CMK (cell line): ENCODE measurements at regions not wholly inside any gene's neighbourhood (a gene's known extent, or its start where the extent isn't known, plus 50 kb on each side); places are given as distances from the start of the nearest gene placed in this dataset.

Experiments used
- DNase-seq: peaks from one replicate; pipeline ENCODE4 v3.0.0-alpha.2; 2010; ENCODE audit warnings: low read depth

DNA sequence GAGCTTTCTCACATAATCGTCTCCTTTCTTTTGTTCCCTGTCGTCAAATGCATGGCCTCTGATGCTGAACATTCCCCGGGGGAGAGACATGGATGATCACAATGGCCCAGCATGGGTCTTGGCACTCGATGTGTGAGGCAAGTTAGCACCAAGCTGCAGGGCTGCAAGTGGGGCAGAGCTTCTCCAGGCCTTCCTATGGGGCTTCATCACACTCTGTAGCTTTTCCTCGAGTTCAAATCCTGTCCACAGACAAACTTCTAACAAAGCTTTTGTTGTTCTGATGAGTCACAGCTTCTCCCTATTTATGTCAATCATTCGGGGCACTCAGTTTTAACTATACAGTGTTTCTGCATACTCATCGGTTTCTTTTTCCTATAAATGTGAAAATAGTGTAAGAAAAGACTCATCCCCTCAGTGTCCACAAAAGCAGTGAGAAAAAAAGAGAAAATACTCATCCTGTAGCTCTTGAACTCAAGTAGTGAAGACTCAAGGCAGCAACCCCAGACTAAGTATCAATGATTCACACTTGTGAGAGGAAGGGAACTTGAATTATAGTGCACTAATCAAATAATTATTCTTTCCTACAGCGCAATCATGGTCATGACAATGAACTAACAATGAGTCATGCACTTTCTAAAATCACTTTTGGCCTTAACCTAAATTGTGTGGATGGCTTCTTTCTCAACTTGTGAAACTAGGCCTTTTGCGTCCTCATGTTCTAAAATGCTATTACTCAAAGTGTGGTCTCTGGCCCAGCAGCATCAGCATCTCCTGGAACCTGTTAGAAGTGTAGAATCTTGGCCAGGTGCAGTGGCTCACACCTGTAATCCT lies 68.4 kb upstream of the NOX3 start:
- DNase-seq: no peak

DNA sequence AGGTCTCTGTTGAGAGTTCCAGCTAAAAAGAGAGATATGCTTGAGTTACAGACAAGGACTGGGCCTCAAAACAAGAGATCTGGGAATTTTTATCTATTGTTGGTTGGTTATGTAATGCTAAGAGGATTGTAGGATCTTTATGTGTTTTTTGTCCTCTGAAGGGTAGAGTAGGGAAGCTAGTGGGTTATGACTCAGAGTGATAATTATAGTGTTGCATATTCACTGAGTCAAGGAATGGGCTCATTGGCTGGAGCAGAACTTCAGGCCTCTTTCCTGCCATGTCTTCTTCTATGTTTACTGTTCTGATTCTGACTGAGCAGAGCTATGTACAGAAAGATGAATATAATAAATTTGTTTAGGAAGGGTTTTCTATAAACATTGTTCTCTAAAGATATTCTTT lies 66.1 kb upstream of the NOX3 start:
- DNase-seq: no peak

DNA sequence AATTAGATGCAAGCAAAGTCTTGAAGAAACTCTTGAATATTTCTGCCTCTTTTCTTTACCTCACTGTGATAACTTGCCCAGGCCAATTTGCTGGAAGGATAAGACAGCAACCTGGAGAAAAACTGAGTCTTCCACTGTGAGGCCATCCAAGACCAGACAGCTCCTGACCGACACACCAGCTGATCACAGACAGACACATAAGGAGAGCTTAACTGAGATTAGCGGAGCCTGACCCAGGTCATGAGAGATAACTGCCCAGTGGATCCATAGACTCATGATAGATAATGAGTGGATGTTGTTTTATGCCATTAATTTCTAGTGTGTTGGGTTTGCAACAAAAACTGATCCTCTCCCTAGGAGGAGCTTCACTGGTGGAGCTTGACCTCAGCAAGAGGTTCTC lies 64.4 kb upstream of the NOX3 start:
- DNase-seq: no peak

DNA sequence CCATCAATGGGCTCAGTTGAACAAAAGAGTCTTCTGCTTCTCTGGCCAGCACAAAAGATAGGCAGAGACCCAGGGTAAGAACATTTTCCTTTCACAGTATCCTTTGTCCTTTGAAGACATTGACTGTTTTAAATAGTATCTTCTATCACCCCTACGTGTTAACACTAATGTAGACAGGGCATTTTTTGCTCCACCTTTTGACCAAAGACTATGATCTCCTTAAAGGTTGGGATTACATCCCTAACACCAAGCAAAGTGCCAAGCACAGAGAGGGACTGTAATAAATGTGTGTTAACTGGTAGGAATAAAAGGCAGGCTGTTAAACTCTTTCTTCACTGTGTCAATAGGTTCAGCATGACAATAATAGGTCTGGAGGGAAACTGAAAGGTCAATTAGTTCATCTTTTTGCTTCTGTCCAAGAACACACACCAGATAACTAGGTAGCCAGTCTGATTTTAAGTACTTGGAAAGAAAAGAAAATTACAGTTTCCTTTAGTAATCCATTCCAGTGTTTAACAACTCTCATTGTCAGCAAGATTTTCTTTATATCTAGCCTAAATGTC lies 63.6 kb upstream of the NOX3 start:
- no peak for DNase-seq

DNA sequence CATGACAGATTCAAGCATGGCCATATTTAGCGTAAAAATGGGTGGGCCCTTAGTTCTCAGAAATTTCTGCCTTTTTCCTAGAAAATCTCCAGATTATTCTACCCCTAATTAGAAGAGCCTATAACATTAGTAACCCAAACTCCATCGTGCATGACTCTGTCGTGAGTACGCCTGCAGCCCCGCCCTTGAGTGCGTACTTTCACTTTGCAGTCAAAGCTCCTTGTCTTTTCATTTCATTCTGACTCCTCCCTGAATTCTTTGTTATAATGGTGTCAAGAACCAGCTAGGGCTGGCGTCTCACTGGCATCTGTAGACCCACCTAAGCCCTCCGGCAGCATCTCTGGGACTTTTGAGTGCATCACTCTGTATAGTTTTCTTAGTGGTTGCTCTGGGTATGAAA lies 61.7 kb upstream of the NOX3 start:
- DNase-seq: no peak

DNA sequence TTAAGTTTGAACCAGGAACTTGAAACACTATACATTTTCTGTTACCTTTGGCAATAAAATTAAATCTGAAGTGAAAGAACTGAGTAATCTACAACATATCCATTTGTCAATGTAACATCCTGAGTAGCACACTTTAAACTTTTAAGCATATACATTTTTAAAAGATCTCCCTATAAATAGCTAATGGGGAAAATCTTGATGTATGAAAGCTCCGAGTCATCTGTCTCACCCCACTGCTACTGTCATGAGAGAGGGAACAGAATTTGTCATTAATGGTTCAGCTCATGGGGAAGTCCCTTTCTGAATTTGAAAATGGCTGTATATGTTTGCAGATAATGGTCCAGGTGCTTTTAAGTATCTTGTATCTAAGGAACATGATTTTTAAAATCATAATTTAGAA lies 55.2 kb upstream of the NOX3 start:
- no peak for DNase-seq

DNA sequence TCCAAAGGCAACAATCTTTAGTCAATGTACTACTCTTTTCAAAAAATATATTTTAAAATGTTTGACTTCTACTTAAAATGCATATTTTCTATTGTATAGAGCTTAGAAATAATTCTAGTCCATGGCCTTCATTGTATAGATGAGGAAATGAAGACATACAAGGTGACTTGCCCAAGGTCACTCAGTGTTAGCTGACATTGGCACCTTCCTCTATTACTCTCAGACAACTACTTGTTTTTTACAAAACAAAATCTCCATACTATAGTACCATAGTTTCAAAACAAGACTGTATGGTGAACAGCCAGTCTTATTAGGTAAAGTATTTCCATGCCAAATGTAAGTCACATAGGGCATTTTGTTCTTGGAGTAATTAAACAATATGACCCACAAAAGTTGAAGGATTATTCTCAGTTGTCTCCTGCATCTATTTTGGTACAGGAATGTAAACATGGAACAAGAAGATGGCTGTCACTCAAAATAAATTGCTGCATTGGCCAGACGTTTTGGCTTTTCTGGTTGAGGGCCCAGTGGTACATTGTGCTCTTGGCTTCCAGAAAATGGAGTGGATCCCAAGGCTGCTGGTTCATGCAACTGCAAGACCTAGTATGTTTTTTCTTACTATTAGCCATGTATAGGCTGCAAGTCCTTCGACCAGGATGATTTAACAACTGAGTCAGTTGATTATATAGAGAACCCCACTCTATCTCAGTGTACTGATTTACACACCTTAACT lies 54.3 kb upstream of the NOX3 start:
- DNase-seq: no peak

DNA sequence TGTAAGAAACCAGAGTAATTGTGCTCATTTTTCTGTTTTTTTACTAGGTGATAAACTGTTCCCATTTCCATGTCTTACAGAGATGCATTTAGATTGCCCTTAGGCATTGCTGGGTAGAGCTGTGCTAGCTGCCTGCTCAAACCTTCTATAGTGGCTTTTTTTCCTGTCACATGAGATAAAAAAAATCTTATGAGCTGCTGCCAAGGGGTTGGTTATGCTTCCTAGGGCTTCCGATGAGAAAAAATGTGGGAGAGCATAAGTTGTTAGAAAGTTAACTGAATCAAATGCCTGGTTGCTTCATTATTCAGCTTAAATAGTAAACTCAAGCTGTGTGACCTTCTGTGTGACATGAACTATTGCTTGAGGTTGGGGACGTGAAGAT lies 50.0 kb upstream of the NOX3 start:
- DNase-seq: no peak
